Glomerular endothelial cell (primary cell): ENCODE measurements at regions not wholly inside any gene's neighbourhood (a gene's known extent, or its start where the extent isn't known, plus 50 kb on each side); places are given as distances from the start of the nearest gene placed in this dataset.
"Not testable (repeated sequence)": the region's sequence is repeated elsewhere in the genome, so short reads cannot be mapped to it uniquely, and the experiment has no call there.

ENCODE experiments used
- DNase-seq: peaks from one replicate; pipeline ENCODE4 v3.0.0-alpha.2; 2011; ENCODE audit warnings: low read depth, low spot score; ENCODE audit errors: extremely low read depth

GRCh38 chr5:154653764-154654485 is 101.3 kb upstream of the LARP1 start:
- DNase-seq = no peak

DNA sequence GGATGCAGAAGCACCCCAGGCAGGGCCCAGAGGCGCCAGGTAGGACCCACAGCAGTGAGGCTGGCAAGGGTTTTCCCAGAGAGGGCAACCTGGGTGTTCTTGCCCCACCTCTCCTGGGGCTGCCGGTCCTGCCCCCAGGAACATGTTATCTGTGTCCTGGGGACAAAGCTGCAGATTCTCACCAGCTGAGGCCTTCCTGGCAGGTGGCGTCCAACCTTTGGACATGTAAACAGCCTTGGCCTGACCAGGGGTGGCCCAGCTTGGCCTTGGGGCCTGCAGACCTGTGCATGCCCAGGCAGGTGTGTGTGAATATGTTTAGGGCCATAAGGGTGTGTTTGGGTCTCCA is 101.8 kb upstream of the LARP1 start:
- no peak for DNase-seq

- no peak for DNase-seq
These were observed 102.3 kb upstream of the LARP1 start for GRCh38 chr5:154652746-154653417.

- DNase-seq = not testable (repeated sequence)
These were observed 103.4 kb upstream of the LARP1 start for GRCh38 chr5:154651795-154652194.

DNA sequence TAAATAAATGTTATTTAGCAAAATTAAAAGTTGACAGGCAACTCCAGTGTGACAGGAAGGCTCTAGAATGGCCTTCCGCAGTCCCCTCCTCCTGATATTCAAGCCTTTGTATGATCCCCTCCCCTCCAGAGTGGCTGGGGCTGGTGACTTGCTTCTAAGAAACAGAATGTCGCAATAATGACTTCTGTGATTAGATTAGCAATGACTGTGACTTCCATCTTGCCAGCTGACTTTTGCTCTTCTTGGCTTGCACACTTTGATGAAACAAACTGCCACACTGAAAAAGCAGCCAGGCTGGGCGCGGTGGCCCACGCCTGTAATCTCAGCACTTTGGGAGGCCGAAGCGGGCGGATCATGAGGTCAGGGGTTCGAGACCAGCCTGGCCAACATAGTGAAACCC is 106.5 kb upstream of the LARP1 start:
- DNase-seq = no peak

GRCh38 chr5:154648229-154648628 is 106.9 kb upstream of the LARP1 start:
- DNase-seq = no peak

DNA sequence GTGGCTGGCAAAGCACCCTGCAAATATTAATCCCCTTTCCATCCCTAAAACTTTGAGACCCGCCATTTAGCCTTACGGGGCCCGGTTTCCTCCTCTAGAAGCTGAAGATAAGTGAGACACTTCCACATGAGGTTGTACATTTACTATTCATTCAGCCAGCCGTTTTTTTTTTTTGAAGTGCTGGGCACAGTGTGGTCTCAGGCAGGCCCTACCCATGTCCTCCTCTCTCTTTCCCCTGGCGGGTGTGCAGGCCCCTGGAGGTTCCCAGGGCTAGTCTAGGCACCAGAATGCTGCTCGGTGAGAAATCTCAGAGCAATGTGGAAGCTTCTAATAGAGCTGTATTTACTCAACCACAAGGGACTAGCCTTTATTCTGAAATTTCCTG is 107.4 kb upstream of the LARP1 start:
- no peak for DNase-seq

GRCh38 chr5:154647114-154647760 is 107.9 kb upstream of the LARP1 start:
- no peak for DNase-seq

GRCh38 chr5:154646745-154647113 is 108.4 kb upstream of the LARP1 start:
- no peak for DNase-seq

- DNase-seq = no peak
These were observed 110.3 kb upstream of the LARP1 start for GRCh38 chr5:154644745-154645411.

DNA sequence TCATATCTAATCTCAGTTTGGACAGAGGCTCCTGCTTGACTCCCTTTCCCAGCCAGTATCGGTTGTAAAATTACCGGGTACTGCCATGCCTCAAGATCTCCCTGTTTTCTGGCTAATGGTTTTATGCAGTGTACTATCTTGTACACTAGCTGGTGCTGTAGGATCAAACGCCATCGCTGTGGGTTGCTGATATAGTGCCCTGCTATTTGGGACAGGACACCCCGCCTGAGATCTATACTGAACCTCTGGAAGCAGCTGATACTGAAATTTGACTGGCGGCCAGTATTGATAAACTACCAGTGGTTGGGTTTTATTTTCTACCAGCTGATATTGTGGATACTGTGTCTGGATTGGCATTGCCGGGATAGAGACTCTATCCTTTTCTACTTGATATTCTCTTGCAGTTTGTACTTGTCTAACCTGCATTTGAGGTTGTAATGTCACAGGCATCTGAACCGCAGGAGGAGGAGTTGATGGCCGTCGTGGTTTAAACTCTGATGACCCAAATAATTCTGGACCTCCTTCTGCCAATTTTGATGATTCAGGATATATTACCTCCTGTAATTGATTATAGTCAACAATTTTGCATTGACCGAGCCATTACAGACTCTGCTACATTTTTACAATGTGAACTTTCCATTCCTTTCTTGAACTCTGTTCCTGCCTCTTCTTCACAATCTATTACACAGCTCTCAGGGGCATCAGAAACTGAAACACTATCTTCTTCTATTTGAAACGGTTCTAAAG is 112.5 kb upstream of the LARP1 start:
- no peak for DNase-seq

DNA sequence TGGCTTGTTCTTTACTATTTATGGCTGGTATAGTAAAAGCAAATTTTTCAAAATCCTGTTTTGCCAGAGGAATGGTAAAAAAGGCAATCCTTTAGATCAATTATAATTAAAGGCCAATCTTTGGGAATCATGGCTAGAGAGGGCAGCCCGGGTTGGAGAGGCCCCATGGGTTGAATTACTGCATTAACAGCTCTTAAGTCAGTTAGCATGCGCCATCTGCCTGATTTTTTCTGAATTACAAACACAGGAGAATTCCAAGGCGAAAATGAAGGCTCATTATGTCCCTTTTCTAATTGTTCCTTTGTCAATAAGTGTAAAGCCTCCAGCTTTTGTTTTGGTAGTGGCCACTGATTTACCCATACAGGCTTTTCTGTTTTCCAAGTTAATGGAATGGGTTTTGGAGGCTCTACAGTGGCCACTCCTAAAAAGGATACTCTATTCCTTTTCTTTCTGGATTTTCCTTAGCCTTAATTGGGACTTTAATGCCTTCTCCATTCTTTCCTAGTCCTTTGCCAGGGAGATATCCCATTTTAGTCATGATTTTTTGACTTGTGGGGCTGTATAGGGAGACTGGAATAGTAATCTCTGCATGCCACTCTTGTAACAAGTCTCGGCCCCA is 114.9 kb upstream of the LARP1 start:
- not testable (repeated sequence) for DNase-seq

- DNase-seq = not testable (repeated sequence)
These were observed 118.4 kb upstream of the LARP1 start for GRCh38 chr5:154636786-154637185.

DNA sequence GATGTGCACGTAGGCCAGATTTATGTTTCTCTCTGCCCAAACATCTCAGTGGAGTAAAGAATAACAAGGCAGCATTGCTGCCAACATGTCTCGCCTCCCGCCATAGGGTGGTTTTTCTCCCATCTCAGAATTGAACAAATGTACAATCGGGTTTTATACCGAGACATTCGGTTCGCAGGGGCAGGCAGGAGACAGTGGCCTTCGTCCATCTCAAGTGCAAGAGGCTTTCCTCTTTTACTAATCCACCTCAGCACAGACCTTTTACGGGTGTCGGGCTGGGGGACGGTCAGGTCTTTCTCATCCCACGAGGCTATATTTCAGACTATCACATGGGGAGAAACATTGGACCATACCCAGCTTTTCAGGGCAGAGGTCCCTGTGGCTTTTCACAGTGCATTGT is 118.9 kb upstream of the LARP1 start:
- not testable (repeated sequence) for DNase-seq

GRCh38 chr5:154633744-154634143 is 121.4 kb upstream of the LARP1 start:
- DNase-seq = not testable (repeated sequence)

DNA sequence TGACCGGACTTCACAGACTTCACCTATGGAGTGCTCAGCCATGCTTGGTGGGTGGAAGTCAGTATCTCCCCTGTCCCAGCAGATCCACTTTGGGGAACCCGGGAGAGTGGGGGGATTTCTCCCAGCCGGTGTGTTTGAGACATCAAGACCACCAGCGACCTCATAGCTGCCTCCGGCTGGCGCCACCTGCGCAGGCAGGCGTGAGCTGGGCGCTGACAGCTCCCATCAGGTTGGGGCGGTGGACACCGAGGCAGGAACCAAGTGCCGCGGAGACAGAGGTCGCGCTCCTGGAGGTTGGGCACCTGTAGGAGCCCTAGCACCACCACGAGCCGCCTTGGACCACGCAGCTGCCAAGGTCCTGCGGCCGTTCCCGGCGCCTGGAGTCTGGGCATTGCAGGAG is 124.0 kb upstream of the LARP1 start:
- DNase-seq = no peak

DNA sequence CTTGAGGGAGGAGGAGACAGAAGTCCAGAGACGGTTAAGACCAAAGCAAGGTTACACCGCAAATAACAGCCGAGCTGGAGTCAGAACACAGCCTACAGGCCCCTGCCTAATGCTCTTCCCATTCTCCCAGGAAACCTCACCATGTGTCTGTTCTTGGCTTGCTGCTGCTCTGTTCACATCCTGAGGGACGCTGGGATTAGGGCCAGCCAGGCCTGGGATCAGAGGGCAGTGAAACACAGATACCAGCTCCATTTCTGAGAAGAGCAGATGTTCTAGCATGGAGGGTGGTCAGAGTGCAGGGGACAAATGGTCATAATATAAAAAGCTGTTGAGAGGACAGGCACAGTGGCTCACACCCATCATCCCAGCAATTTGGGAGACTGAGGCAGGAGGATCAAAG is 124.8 kb upstream of the LARP1 start:
- DNase-seq = no peak

- DNase-seq = no peak
These were observed 126.5 kb upstream of the LARP1 start for GRCh38 chr5:154628685-154629084.

GRCh38 chr5:154627698-154628678 is 127.2 kb upstream of the LARP1 start:
- DNase-seq = no peak
